ENCODE measurements at regions not wholly inside any gene's neighbourhood (a gene's known extent, or its start where the extent isn't known, plus 50 kb on each side); places are given as distances from the start of the nearest gene placed in this dataset.

DNA sequence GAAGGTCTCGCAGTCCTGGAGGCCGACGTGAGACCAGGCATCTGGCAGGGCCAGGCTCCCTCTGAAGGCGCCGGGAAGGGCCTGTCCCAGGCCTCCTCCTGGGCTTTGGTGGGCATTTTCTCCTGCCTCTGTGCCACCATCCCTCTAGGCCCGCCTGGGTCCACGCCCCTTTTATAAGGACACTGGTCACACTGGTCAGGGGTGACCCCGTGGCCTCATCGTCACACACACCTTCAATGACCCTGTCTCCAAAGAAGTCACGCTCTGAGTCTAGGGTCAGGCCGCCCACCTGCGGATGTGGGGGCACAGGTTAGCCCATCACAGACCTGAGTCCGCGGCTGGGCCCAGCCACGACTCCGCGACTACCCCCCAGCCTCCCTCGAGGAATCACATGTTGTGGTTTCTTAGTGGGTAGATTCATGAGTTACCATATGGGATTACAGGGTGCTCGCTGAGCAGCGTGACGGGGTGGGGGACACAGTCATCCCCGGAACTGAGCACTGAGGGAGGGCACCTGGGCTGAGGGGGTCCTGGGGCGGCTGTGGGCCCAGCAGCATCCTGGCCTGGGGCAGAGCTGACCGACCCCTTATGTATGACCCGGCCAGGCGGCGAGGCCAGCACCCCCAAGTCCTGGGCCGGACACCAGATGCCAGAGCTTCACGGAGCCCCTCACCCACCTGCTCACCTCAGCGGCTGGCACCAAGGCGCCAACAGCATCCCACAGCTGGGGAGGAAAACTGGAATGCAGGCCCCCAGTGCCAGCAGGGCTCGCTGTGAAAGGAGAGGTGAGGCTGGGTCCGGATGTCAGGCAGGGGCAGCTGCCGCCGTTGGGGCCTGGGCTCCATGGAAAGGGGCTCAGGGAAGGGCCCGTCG, 115.9 kb downstream of the DLL1 start:
- no peak overlapping the region for H3K27ac ChIP-seq (ENCODE audit: low read depth, low read length)
- H3K36me3 ChIP-seq (ENCODE audit: control insufficient read depth, insufficient read depth, low read length), result no peaks in the 10 kb centered on the region
- H3K27me3 ChIP-seq (ENCODE audit: control insufficient read depth, insufficient read depth, low read length), result no peaks in the 10 kb centered on the region
- H3K4me1 ChIP-seq (ENCODE audit: control insufficient read depth, insufficient read depth, low read length), result no peaks in the 10 kb centered on the region
- H3K4me3 ChIP-seq (ENCODE audit: low read depth, low read length), result no peak overlapping the region
- peaks cover 10% of the 10 kb centered on the region for H3K9me3 ChIP-seq (ENCODE audit: control insufficient read depth, insufficient read depth, low read depth, low read length)
- H3K9ac ChIP-seq (ENCODE audit: low read length), result no peak overlapping the region

DNA sequence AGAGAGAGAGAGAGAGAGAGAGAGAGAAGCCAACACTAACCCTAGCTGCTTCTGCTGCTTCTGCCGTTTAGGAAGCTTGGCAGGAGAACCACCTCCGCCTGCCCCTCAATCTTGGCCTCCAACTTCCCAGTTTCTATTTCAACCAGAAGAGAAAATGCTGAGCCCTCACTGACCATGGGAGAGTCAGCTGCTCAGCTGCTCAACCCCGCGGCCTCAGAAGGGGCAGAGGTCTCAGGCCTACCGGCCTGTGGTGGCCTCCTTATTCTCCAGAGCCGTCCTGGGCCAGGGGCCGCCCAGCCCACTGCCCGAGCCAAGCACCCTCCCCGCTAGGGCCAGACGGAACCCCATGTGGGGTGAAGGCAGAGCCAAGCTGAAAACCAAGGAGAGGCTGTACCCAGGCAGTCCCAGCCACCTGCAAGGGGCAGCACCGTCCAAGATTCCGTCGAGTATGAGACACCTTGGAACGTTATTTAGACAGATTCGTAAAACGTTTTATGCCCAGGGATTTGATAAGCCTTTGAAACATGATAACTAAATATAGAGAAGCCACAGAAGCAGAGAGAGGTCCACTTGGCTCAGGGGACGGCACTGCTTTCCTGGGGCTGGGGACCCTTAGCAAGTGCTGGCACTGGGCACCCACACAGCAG, 116.6 kb downstream of the DLL1 start:
- H3K4me1 ChIP-seq (ENCODE audit: control insufficient read depth, insufficient read depth, low read length), result no peaks in the 10 kb centered on the region
- H3K27me3 ChIP-seq (ENCODE audit: control insufficient read depth, insufficient read depth, low read length), result no peaks in the 10 kb centered on the region
- H3K27ac ChIP-seq (ENCODE audit: low read depth, low read length), result no peak overlapping the region
- no peaks in the 10 kb centered on the region for H3K36me3 ChIP-seq (ENCODE audit: control insufficient read depth, insufficient read depth, low read length)
- H3K9ac ChIP-seq (ENCODE audit: low read length), result no peak overlapping the region
- H3K4me3 ChIP-seq (ENCODE audit: low read depth, low read length), result no peak overlapping the region
- peaks cover 10% of the 10 kb centered on the region for H3K9me3 ChIP-seq (ENCODE audit: control insufficient read depth, insufficient read depth, low read depth, low read length)

DNA sequence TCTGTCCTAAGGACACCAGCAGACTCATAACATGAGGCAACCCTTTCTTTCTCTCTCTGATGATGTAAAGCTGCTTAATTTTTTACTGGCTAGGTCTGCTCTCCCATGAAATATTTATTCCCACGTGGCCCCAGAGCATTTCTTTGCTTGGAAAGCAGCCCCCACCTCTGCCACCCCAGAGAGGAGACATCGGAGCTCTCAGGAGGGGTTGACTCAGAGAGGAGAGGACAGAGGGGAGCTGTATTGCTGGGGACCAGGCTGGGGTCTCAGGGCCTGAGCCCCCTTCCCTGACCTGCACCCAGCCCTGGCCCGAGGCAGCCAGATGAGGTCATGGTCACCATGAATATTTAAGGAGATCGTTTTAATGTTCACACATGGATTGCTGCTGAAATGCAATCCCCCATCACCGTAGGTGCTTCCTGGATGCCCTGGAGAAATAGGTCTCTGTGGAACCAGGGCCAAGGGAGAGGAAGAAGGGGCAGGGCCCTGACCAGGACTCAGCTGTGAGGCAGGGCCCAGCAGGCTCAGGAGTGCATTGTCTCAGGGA, 117.5 kb downstream of the DLL1 start:
- Histone ChIP-seq H3K27me3 (ENCODE audit: control insufficient read depth, insufficient read depth, low read length) (no peaks in the 10 kb centered on the region), H3K9me3 (ENCODE audit: control insufficient read depth, insufficient read depth, low read depth, low read length) (peaks cover 10% of the 10 kb centered on the region), H3K4me1 (ENCODE audit: control insufficient read depth, insufficient read depth, low read length) (no peaks in the 10 kb centered on the region), H3K9ac (ENCODE audit: low read length) (no peak overlapping the region), H3K36me3 (ENCODE audit: control insufficient read depth, insufficient read depth, low read length) (no peaks in the 10 kb centered on the region), H3K27ac (ENCODE audit: low read depth, low read length) (no peak overlapping the region), H3K4me3 (ENCODE audit: low read depth, low read length) (no peak overlapping the region)

DNA sequence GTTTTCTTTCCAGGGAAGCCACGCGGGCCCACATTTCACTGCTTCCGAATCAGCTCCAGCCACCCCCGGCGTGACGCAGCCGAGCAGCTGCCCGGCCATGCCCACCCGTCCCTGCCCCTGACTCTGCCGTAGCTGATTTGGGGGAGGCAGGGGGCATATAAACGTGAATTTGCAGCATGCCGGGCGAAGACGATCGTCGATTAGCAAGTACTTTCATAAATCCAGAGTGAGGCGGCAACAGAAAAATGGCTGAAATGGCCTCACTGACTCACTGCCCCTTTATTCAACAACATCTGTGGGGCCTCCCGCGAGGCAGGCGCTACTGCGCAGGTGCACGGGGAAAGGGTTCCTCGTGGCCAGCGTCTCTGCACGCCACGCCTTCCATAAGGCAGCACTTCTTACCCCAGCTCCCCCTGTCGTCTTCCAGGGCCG, 118.0 kb downstream of the DLL1 start:
- Histone ChIP-seq H3K36me3 (ENCODE audit: control insufficient read depth, insufficient read depth, low read length) (no peaks in the 10 kb centered on the region), H3K9me3 (ENCODE audit: control insufficient read depth, insufficient read depth, low read depth, low read length) (peaks cover 16% of the 10 kb centered on the region), H3K9ac (ENCODE audit: low read length) (no peak overlapping the region), H3K4me3 (ENCODE audit: low read depth, low read length) (no peak overlapping the region), H3K27me3 (ENCODE audit: control insufficient read depth, insufficient read depth, low read length) (no peaks in the 10 kb centered on the region), H3K27ac (ENCODE audit: low read depth, low read length) (no peak overlapping the region), H3K4me1 (ENCODE audit: control insufficient read depth, insufficient read depth, low read length) (no peaks in the 10 kb centered on the region)

DNA sequence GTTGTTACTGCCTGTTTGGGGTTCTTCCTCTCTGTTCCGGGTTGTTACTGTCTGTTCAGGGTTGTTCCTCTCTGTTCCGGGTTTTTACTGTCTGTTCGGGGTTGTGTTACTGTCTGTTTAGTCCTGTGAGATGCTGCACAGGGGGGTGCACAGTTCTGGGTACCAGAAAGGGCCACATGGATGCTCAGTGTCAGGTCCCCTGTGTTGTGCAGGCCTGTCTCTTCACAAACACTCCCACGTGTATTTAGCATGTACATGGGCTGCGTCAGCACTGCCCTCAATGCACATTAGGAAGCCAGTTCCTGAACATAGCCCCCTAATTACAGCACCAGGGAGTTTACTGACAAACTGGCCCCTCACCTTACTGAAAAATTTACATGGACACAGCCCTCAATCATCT, 118.5 kb downstream of the DLL1 start:
- H3K4me3 ChIP-seq (ENCODE audit: low read depth, low read length), result no peak overlapping the region
- H3K27me3 ChIP-seq (ENCODE audit: control insufficient read depth, insufficient read depth, low read length), result no peaks in the 10 kb centered on the region
- no peaks in the 10 kb centered on the region for H3K4me1 ChIP-seq (ENCODE audit: control insufficient read depth, insufficient read depth, low read length)
- peaks cover 15% of the 10 kb centered on the region for H3K9me3 ChIP-seq (ENCODE audit: control insufficient read depth, insufficient read depth, low read depth, low read length)
- H3K36me3 ChIP-seq (ENCODE audit: control insufficient read depth, insufficient read depth, low read length), result no peaks in the 10 kb centered on the region
- H3K27ac ChIP-seq (ENCODE audit: low read depth, low read length), result no peak overlapping the region
- no peak overlapping the region for H3K9ac ChIP-seq (ENCODE audit: low read length)

DNA sequence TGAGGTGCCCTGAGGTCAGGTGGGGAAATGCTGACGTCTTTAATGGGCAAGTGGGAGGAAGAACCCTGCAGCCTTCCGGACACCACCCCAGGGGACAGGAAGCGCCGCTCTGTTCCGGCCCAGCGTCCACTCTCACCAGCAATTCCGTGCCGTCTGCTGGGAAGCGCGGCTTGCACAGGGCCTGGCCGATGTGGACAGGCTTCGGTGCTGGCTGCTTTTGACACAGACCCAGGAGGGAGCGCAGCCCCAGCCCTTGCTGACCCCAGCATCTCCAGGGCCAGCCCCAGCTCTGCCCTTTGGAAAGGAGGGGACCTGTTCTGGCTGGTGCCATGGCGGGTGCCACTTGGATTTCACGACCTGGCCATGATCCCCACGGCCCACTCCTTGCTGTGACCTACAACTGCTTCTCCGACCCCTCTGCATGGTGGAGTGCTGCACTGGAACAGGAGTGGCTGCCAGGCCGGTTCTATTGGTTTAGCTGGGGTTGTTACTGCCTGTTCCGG, 123.2 kb downstream of the DLL1 start:
- Histone ChIP-seq H3K36me3 (ENCODE audit: control insufficient read depth, insufficient read depth, low read length) (no peaks in the 10 kb centered on the region), H3K9me3 (ENCODE audit: control insufficient read depth, insufficient read depth, low read depth, low read length) (peaks cover 7% of the 10 kb centered on the region), H3K4me1 (ENCODE audit: control insufficient read depth, insufficient read depth, low read length) (peaks cover 4% of the 10 kb centered on the region; the same call in 1 of the 2 replicates), H3K27me3 (ENCODE audit: control insufficient read depth, insufficient read depth, low read length) (no peaks in the 10 kb centered on the region), H3K9ac (ENCODE audit: low read length) (no peak overlapping the region), H3K27ac (ENCODE audit: low read depth, low read length) (no peak overlapping the region), H3K4me3 (ENCODE audit: low read depth, low read length) (no peak overlapping the region)

DNA sequence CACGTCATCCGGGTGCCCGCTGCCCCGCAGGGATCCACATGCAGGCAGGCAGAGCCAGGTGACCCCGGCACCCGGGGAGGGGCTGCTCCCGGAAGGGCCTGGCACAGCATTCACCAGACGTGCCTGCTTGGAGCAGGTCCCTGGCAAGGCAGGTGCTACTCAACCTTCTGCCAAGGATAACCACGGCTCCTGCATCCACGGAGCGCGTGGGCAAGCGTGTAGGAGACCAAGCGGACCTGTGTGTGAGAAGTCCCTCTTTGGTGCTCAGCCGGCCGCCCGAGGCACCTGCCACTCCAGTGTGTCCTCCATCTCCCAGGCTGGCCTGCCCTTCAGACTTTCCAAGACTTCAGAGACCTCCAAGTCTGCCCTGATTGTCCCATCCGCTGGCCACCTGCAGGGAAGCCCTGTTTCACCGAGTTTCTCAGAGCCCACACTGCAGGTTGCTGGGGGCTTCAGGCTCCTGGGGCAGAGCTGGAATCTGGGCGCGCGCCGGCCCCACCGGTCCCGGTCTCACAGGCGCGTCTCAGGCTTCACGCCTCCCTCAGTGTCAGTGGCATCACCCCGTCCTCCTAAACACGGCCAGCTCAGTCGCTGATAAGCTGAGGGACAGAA, 124.3 kb downstream of the DLL1 start:
- Histone ChIP-seq H3K9me3 (ENCODE audit: control insufficient read depth, insufficient read depth, low read depth, low read length) (peaks cover 7% of the 10 kb centered on the region), H3K27me3 (ENCODE audit: control insufficient read depth, insufficient read depth, low read length) (no peaks in the 10 kb centered on the region), H3K9ac (ENCODE audit: low read length) (no peak overlapping the region), H3K27ac (ENCODE audit: low read depth, low read length) (no peak overlapping the region), H3K4me3 (ENCODE audit: low read depth, low read length) (no peak overlapping the region), H3K4me1 (ENCODE audit: control insufficient read depth, insufficient read depth, low read length) (peaks cover 4% of the 10 kb centered on the region; the same call in 1 of the 2 replicates), H3K36me3 (ENCODE audit: control insufficient read depth, insufficient read depth, low read length) (no peaks in the 10 kb centered on the region)

DNA sequence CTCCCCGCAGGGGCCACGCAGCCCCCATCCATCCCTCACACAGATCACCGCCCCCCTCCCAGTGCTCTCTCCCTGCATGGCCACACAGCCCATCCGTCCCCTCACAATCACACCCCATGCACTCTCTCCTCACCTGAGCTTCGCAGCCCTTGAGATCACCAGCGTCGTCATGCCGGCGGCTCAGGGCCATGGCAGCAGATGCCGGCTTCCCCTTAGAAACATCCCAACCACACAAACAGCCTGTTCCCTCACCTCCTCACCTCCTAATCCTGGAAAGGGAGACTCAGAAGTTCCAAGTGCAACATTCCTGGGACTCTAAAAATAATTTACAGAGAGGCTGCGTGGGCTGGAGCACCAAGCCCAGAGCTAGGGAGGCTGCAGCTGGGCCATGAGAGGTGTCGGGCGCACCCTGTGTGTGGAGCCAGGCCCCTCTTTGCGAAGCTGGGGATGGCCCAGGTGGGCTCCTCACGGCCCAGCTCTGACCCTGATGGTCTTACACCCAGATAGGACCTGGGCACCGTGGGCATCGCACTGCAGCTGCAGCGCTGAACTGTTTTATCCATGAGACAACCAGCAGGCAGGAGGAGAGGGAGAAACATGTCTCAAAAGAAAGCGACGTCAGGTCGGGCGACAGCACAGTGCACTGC, 125.3 kb downstream of the DLL1 start:
- Histone ChIP-seq H3K9ac (ENCODE audit: low read length) (no peak overlapping the region), H3K27me3 (ENCODE audit: control insufficient read depth, insufficient read depth, low read length) (no peaks in the 10 kb centered on the region), H3K4me1 (ENCODE audit: control insufficient read depth, insufficient read depth, low read length) (peaks cover 4% of the 10 kb centered on the region; the same call in 1 of the 2 replicates), H3K4me3 (ENCODE audit: low read depth, low read length) (no peak overlapping the region), H3K27ac (ENCODE audit: low read depth, low read length) (no peak overlapping the region), H3K36me3 (ENCODE audit: control insufficient read depth, insufficient read depth, low read length) (no peaks in the 10 kb centered on the region), H3K9me3 (ENCODE audit: control insufficient read depth, insufficient read depth, low read depth, low read length) (peaks cover 7% of the 10 kb centered on the region)

DNA sequence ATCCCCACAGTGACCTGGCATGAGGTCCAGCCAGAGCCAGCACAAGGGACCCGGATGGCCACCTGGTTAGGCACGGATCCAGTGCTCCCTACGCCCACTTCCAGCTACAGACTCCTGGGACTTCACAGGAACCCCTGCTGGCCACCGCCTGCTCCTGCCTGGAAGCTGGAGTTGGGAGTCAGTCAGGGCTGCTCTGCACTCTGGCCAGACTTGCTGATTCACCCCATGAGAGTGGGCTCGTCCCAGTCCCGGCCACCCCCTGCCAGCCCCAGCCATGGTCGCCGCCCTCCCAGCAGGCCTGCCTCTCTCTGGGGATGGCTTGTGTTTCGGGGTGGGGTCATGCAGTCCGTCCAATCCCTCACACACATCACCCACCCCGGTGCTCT, 125.8 kb downstream of the DLL1 start:
- Histone ChIP-seq H3K9me3 (ENCODE audit: control insufficient read depth, insufficient read depth, low read depth, low read length) (peaks cover 7% of the 10 kb centered on the region), H3K27ac (ENCODE audit: low read depth, low read length) (no peak overlapping the region), H3K9ac (ENCODE audit: low read length) (peak overlapping the region; percentile 46), H3K4me1 (ENCODE audit: control insufficient read depth, insufficient read depth, low read length) (peaks cover 4% of the 10 kb centered on the region; the same call in 1 of the 2 replicates), H3K36me3 (ENCODE audit: control insufficient read depth, insufficient read depth, low read length) (no peaks in the 10 kb centered on the region), H3K27me3 (ENCODE audit: control insufficient read depth, insufficient read depth, low read length) (no peaks in the 10 kb centered on the region), H3K4me3 (ENCODE audit: low read depth, low read length) (no peak overlapping the region)

DNA sequence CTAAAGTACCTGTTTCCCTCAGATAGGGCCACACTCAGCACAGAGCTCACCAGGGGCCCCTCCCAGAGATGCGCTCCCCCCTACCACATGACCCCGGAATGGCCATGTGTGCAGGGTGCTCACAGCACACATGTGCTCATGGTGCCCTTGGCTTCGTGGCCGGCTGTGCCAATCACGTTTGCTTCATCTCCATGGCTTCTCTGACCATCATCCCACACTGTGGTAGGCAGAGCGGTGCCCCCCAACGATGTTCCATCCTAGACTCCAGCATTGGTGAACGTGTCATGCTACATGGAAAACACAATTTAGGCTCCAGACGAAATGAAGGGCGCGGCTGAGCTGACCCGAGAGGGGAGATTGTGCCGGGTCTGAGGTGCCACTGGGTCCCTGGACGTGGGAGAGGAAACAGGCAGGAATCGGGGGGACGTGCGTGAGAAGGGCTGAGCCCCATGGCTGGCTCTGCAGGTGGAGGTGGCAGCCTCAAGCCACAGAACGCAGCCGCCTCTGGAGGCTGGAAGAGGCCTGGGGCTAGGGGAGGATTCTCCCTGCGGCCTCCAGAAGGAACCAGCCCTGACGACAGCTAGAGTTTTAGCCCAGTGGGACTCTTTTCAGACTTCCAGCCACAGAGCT, 126.5 kb downstream of the DLL1 start:
- Histone ChIP-seq H3K27ac (ENCODE audit: low read depth, low read length) (no peak overlapping the region), H3K9me3 (ENCODE audit: control insufficient read depth, insufficient read depth, low read depth, low read length) (peaks cover 7% of the 10 kb centered on the region)

More for the DNA sequence above, 126.5 kb downstream of the DLL1 start:
- Histone ChIP-seq H3K9ac (ENCODE audit: low read length) (no peak overlapping the region), H3K27me3 (ENCODE audit: control insufficient read depth, insufficient read depth, low read length) (no peaks in the 10 kb centered on the region), H3K4me1 (ENCODE audit: control insufficient read depth, insufficient read depth, low read length) (peaks cover 4% of the 10 kb centered on the region; the same call in 1 of the 2 replicates), H3K4me3 (ENCODE audit: low read depth, low read length) (no peak overlapping the region), H3K36me3 (ENCODE audit: control insufficient read depth, insufficient read depth, low read length) (no peaks in the 10 kb centered on the region)
